Erythroblast (primary cell): ENCODE measurements at regions not wholly inside any gene's neighbourhood (a gene's known extent, or its start where the extent isn't known, plus 50 kb on each side); places are given as distances from the start of the nearest gene placed in this dataset.

Experiments used
- GATA1 ChIP-seq: IDR thresholded peaks from 2 replicates; pipeline ENCODE4 v1.6.1; 2011; ENCODE audit warnings: low read depth, mild to moderate bottlenecking, control low read depth, low read length, moderate library complexity
- POLR2A ChIP-seq: IDR thresholded peaks from 2 replicates; pipeline ENCODE4 v1.6.1; 2011; ENCODE audit warnings: mild to moderate bottlenecking, low read length

- TF ChIP-seq POLR2A (no peak), GATA1 (no peak)
These were observed 167.3 kb upstream of the SHH start for GRCh38 chr7:155979566-155979965.
